Progenitor cell of endocrine pancreas (in vitro differentiated cells): ENCODE measurements at regions not wholly inside any gene's neighbourhood (a gene's known extent, or its start where the extent isn't known, plus 50 kb on each side); places are given as distances from the start of the nearest gene placed in this dataset.

ENCODE experiments used
- DNase-seq: peaks from one replicate; pipeline ENCODE4 v3.0.0; 2021; ENCODE audit warnings: low spot score; ENCODE audit not compliant: unreplicated experiment
- H3K27ac Mint-ChIP-seq: 2 replicates; pipeline ENCODE4 v1.8.0; 2021; ENCODE audit warnings: mild to moderate bottlenecking, moderate library complexity, mixed read lengths
- H3K27me3 Mint-ChIP-seq: 2 replicates; pipeline ENCODE4 v1.8.0; 2021; ENCODE audit warnings: mixed read lengths
- H3K36me3 Mint-ChIP-seq: 2 replicates; pipeline ENCODE4 v1.8.0; 2022; ENCODE audit warnings: mixed read lengths; ENCODE audit not compliant: insufficient read depth
- H3K4me1 Mint-ChIP-seq: 2 replicates; pipeline ENCODE4 v1.8.0; 2021; ENCODE audit warnings: low read depth, mixed read lengths
- H3K4me3 Mint-ChIP-seq: 2 replicates; pipeline ENCODE4 v1.8.0; 2021; ENCODE audit warnings: low read depth, mild to moderate bottlenecking, moderate library complexity, mixed read lengths
- H3K9me3 Mint-ChIP-seq: 2 replicates; pipeline ENCODE4 v1.8.0; 2021; ENCODE audit warnings: low read depth, mixed read lengths
- TF ChIP-seq, protein P1 (sequence below): fragments of 200-600 bp; sonication (generic); IDR thresholded peaks from one replicate; pipeline ENCODE4 v1.5.0; 2021; ENCODE audit warnings: antibody characterized with exemption, mild to moderate bottlenecking; ENCODE audit not compliant: unreplicated experiment

DNA sequence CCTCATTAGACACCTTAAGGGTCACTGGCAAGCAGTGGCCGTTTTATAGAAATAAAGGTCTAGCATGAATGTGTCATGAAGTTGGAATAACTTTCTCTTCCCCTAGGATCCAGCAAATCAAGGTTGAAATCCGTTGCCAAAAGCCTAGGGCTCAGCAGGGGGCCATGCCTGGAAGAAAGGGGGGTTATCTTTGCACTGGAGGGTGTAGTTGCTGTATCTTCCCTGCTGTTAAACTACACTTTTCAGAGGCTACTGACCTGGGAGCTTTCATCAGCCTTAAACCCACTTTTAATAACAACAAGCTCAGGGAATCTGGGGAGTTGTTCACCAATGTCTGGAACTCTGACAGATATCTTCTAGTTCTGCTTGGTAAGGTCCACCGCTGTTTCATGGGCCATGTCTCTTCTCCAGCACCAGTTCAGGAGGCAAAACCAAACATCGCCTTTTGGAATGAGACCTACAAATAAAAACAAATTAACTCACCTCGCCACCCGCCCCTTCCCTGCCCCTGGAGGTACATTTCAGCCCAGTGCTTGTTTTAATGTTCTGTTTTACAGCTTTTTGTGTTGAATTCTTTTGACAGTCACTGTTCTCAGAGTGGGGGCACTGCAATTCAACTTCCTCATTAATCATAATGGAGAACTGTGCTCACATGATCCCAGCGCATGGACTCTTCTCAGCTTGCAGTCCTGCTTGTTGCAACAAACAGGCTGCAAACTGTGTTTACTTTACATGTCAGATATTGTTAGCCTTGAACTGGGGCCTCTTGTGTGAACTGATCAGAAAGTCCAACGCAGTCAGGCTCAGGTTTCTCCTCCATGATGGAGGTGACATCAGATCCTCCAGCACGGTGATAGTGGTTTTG lies 508.7 kb downstream of the KCNJ2 start:
- H3K36me3 Mint-ChIP-seq = no peaks in the 10 kb centered on the region
- no peak for DNase-seq
- TF ChIP-seq, protein P1, sequence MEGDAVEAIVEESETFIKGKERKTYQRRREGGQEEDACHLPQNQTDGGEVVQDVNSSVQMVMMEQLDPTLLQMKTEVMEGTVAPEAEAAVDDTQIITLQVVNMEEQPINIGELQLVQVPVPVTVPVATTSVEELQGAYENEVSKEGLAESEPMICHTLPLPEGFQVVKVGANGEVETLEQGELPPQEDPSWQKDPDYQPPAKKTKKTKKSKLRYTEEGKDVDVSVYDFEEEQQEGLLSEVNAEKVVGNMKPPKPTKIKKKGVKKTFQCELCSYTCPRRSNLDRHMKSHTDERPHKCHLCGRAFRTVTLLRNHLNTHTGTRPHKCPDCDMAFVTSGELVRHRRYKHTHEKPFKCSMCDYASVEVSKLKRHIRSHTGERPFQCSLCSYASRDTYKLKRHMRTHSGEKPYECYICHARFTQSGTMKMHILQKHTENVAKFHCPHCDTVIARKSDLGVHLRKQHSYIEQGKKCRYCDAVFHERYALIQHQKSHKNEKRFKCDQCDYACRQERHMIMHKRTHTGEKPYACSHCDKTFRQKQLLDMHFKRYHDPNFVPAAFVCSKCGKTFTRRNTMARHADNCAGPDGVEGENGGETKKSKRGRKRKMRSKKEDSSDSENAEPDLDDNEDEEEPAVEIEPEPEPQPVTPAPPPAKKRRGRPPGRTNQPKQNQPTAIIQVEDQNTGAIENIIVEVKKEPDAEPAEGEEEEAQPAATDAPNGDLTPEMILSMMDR = no peak
- no peaks in the 10 kb centered on the region for H3K9me3 Mint-ChIP-seq
- H3K4me1 Mint-ChIP-seq = peaks cover 20% of the 10 kb centered on the region
- no peaks in the 10 kb centered on the region for H3K27me3 Mint-ChIP-seq
- H3K27ac Mint-ChIP-seq = peak overlapping the region; percentile 54
- no peak overlapping the region for H3K4me3 Mint-ChIP-seq

GRCh38 chr17:70678889-70679288 lies 509.6 kb downstream of the KCNJ2 start:
- peak overlapping the region; percentile 15 for H3K27ac Mint-ChIP-seq
- H3K9me3 Mint-ChIP-seq = no peaks in the 10 kb centered on the region
- no peak for DNase-seq
- H3K4me3 Mint-ChIP-seq = no peak overlapping the region
- H3K27me3 Mint-ChIP-seq = no peaks in the 10 kb centered on the region
- H3K4me1 Mint-ChIP-seq = peaks cover 20% of the 10 kb centered on the region
- H3K36me3 Mint-ChIP-seq = no peaks in the 10 kb centered on the region
- TF ChIP-seq, protein P1 = no peak

DNA sequence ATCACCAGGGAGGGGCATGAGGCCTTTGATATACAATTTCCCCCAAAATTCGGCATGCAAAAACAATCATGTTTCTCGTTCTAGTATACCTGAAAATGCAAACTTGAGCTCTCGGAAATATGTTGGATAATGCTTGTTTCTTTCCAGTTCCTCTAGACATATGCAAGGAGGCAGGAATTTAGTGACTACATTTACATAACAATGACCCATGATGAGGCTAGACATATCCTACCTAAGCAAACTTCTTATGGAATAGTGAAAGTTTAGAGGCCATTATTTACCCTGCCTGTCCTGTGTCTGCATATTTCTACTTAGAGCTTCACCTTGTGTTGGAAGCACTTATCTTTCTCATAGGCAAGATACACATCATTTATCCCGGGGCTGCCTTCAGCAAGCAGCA lies 514.6 kb downstream of the KCNJ2 start:
- no peak for DNase-seq
- TF ChIP-seq, protein P1 = no peak
- Mint-ChIP-seq H3K4me3 (no peak overlapping the region), H3K27ac (no peak overlapping the region), H3K9me3 (peaks cover 4% of the 10 kb centered on the region), H3K4me1 (peaks cover 7% of the 10 kb centered on the region), H3K27me3 (no peaks in the 10 kb centered on the region), H3K36me3 (peaks cover 2% of the 10 kb centered on the region)

- peaks cover 2% of the 10 kb centered on the region for H3K36me3 Mint-ChIP-seq
- H3K27ac Mint-ChIP-seq = peak overlapping the region; percentile 37
- no peaks in the 10 kb centered on the region for H3K27me3 Mint-ChIP-seq
- DNase-seq = no peak
- no peak overlapping the region for H3K4me3 Mint-ChIP-seq
- H3K4me1 Mint-ChIP-seq = peaks cover 6% of the 10 kb centered on the region
- peaks cover 4% of the 10 kb centered on the region for H3K9me3 Mint-ChIP-seq
- TF ChIP-seq, protein P1 = no peak
Measured at GRCh38 chr17:70687421-70687820, 518.1 kb downstream of the KCNJ2 start.

- DNase-seq = no peak
- H3K27ac Mint-ChIP-seq = no peak overlapping the region
- TF ChIP-seq, protein P1 = no peak
- peaks cover 8% of the 10 kb centered on the region for H3K9me3 Mint-ChIP-seq
- H3K36me3 Mint-ChIP-seq = peaks cover under 1% of the 10 kb centered on the region
- no peak overlapping the region for H3K4me3 Mint-ChIP-seq
- peaks cover 6% of the 10 kb centered on the region for H3K4me1 Mint-ChIP-seq
- H3K27me3 Mint-ChIP-seq = no peaks in the 10 kb centered on the region
Measured at GRCh38 chr17:70691150-70691549, 521.8 kb downstream of the KCNJ2 start.
